ENCODE measurements at regions not wholly inside any gene's neighbourhood (a gene's known extent, or its start where the extent isn't known, plus 50 kb on each side); places are given as distances from the start of the nearest gene placed in this dataset.

- H4K8ac ChIP-seq (replicated peaks; ENCODE audit: insufficient read length, low read depth, low read length), result no peak overlapping the region
- no peak overlapping the region for H3K14ac ChIP-seq (ENCODE audit: insufficient read depth, low read length)
- no peak overlapping the region for H3K18ac ChIP-seq (ENCODE audit: insufficient read length, low read depth, low read length)
- Mint-ChIP-seq H3K27ac (no peak overlapping the region), H3K4me1 (no peaks in the 10 kb centered on the region), H3K4me3 (no peak overlapping the region), H3K36me3 (ENCODE audit: insufficient read depth in 1 of 3, low read depth in 3 of 3) (no peaks in the 10 kb centered on the region), H3K27me3 (ENCODE audit: low read depth) (0 out of 2 replicates have a peak, but pooled peaks cover 2% of the 10 kb centered on the region), H3K9me3 (no peaks in the 10 kb centered on the region)
- H2BK5ac ChIP-seq (ENCODE audit: insufficient read length, low read length), result no peak overlapping the region
- peaks cover 2% of the 10 kb centered on the region; the same call in 1 of the 2 replicates for H3K27me3 ChIP-seq (ENCODE audit: insufficient read depth, low read length)
- H3T11ph ChIP-seq (ENCODE audit: low read length), result no peak overlapping the region
- no peak overlapping the region for H2AFZ ChIP-seq (ENCODE audit: low read length)
- TF ChIP-seq CTCF (conservative IDR thresholded peaks at IDR 0.05), result no peak
- no peak overlapping the region for H2BK20ac ChIP-seq (ENCODE audit: low read depth, low read length, poor library complexity, severe bottlenecking)
- H2BK120ac ChIP-seq (ENCODE audit: low read depth, low read length, poor library complexity, severe bottlenecking), result no peak overlapping the region
- H3K79me2 ChIP-seq (ENCODE audit: insufficient read depth, low read length), result no peaks in the 10 kb centered on the region
- WGBS (ENCODE audit: extremely low coverage, insufficient read length, low lambda C conversion rate), result no CpG with 5 or more reads among the region's 5 CpGs
- H3K9me3 ChIP-seq (ENCODE audit: control insufficient read depth, low read depth, low read length), result no peaks in the 10 kb centered on the region
- H4K5ac ChIP-seq (ENCODE audit: insufficient read length, low read depth, low read length), result no peak overlapping the region
- no peak overlapping the region for H3K56ac ChIP-seq (ENCODE audit: insufficient read length, low read depth, low read length)
- no peak overlapping the region for H4K91ac ChIP-seq (ENCODE audit: insufficient read length, low read depth, low read length)
- H2BK12ac ChIP-seq (ENCODE audit: insufficient read length, low read depth, low read length), result no peak overlapping the region
- H3K9ac ChIP-seq (ENCODE audit: extremely low read depth, insufficient read length, low read length), result no peak overlapping the region
- DNase-seq, result no peak
- no peak overlapping the region for H2AK5ac ChIP-seq (ENCODE audit: insufficient read length, low read length)
- no peak overlapping the region for H3K27ac ChIP-seq (ENCODE audit: insufficient read length, low read depth, low read length)
- H4K20me1 ChIP-seq (ENCODE audit: control insufficient read depth, insufficient read depth, insufficient read length), result no peaks in the 10 kb centered on the region
- H3K4me1 ChIP-seq (ENCODE audit: insufficient read depth, low read length), result no peaks in the 10 kb centered on the region; the same call in 1 of the 2 replicates
- H2BK15ac ChIP-seq (ENCODE audit: low read depth, low read length), result no peak overlapping the region
- H3K4ac ChIP-seq (ENCODE audit: low read depth, low read length), result no peak overlapping the region
- H3K4me2 ChIP-seq (ENCODE audit: insufficient read depth, insufficient read length, low read length), result no peak overlapping the region
- H3K23ac ChIP-seq (ENCODE audit: insufficient read length, low read depth, low read length), result no peak overlapping the region
- no peaks in the 10 kb centered on the region for H3K23me2 ChIP-seq (ENCODE audit: insufficient read length, low read depth, low read length, poor library complexity, severe bottlenecking)
- no peaks in the 10 kb centered on the region for H3K79me1 ChIP-seq (ENCODE audit: insufficient read depth, low read depth, low read length, poor library complexity, severe bottlenecking)
These were observed 117.1 kb upstream of the DAB2 start for GRCh38 chr5:39541920-39542319.

All from H9 (cell line).